AG09319 (cell line): ENCODE measurements at regions not wholly inside any gene's neighbourhood (a gene's known extent, or its start where the extent isn't known, plus 50 kb on each side); places are given as distances from the start of the nearest gene placed in this dataset.
"Not testable (repeated sequence)": the region's sequence is repeated elsewhere in the genome, so short reads cannot be mapped to it uniquely, and the experiment has no call there.

Experiments used
- DNase-seq: peaks from one replicate; pipeline ENCODE4 v3.0.0-alpha.2; 2010; ENCODE audit warnings: low read depth; ENCODE audit errors: extremely low read depth
- CTCF ChIP-seq: IDR thresholded peaks from 2 replicates; pipeline ENCODE4 v1.5.1; 2011; ENCODE audit warnings: low read depth, mild to moderate bottlenecking, inconsistent platforms, low read length, moderate library complexity

- no peak for TF ChIP-seq CTCF
- DNase-seq = no peak
Measured at GRCh38 chr15:91414124-91414523, 314.1 kb downstream of the SV2B start.

- not testable (repeated sequence) for DNase-seq
Measured at GRCh38 chr15:91415258-91415657, 315.2 kb downstream of the SV2B start.

DNA sequence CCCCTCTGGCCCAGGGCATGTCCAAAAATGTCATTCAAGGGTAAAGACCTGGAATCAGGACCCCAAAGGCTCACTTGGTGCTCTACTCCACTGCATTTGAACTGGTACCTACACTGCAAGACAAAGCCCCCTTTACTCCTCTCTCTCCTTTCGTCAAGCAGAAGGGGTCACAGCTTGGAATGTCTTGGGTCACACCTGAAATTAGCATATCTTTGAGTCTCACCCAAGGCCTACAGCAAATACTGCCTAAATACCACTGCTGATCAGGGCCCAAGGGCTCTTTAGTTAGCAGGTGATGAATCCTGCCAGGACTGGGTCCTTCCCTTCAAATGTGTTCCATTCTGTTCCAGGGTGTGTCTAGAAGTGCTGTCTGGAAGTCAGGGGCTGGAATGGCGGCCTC, 320.6 kb downstream of the SV2B start:
- DNase-seq = no peak
- no peak for TF ChIP-seq CTCF

DNA sequence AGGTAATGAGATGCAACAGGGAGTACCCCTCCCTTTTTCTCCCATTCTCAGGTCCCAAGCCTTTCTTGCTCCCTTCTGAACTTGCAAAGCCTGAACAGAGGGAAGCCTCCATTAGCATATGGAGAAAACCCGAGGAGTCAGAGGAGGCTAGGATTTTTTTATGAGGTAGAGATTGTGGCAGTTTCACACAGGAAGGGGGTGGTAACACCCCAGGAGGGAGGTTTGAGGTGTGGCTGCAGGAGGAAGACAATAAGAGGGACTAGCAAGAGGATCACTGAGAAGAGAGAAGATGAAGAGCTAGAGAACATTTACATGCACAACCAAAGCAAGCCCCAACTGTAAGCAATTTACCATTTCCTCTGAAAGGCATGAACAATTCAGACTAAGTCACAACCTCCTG, 322.7 kb downstream of the SV2B start:
- DNase-seq = no peak
- TF ChIP-seq CTCF = no peak

GRCh38 chr15:91424001-91424400, 323.9 kb downstream of the SV2B start:
- DNase-seq = no peak
- no peak for TF ChIP-seq CTCF

GRCh38 chr15:91426412-91426811, 326.4 kb downstream of the SV2B start:
- no peak for DNase-seq
- TF ChIP-seq CTCF = no peak

DNA sequence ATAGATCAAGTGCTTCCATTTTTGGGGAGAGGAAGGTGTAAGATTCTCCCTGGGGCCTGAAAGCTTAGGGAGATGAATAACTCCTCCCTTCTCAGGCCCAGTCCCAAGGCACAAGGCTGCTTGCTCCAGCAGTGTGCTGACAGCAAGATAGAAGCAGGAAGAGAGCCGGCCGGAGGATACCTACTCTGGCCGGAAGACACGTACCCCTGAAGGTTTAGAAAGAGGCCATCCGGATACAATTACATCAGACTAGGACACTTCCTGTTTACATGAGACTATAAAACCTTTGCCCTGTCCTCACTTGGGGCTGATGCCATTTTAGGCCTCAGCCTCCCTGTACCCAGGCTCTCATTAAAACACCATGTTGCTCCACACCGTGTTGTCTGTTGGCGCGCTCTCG, 329.9 kb downstream of the SV2B start:
- no peak for DNase-seq
- no peak for TF ChIP-seq CTCF

GRCh38 chr15:91431041-91431715, 331.1 kb downstream of the SV2B start:
- no peak for DNase-seq
- TF ChIP-seq CTCF = no peak
